ENCODE measurements at regions not wholly inside any gene's neighbourhood (a gene's known extent, or its start where the extent isn't known, plus 50 kb on each side); places are given as distances from the start of the nearest gene placed in this dataset.

- Histone ChIP-seq H3K9me1 (ENCODE audit: control insufficient read depth, extremely low read depth, insufficient read depth, low read length) (no peaks in the 10 kb centered on the region), H3K27me3 (ENCODE audit: control insufficient read depth, extremely low read depth, insufficient read depth, low read length) (no peaks in the 10 kb centered on the region), H3K9ac (ENCODE audit: control insufficient read depth, extremely low read depth, insufficient read depth, low read length) (no peak overlapping the region), H4K20me1 (ENCODE audit: control insufficient read depth, extremely low read depth, insufficient read depth, low read length) (no peaks in the 10 kb centered on the region), H3K79me2 (ENCODE audit: control insufficient read depth, insufficient read depth, low read length) (no peaks in the 10 kb centered on the region), H3K27ac (ENCODE audit: control insufficient read depth, insufficient read depth, low read length) (no peak overlapping the region), H3K36me3 (ENCODE audit: control insufficient read depth in 2 of 2, extremely low read depth in 1 of 2, insufficient read depth in 2 of 2, low read length in 2 of 2) (no peaks in the 10 kb centered on the region), H2AFZ (ENCODE audit: control insufficient read depth, low read length) (no peak overlapping the region), H3K4me1 (ENCODE audit: control insufficient read depth, extremely low read depth, insufficient read depth, low read length) (no peaks in the 10 kb centered on the region), H3K4me3 (ENCODE audit: control insufficient read depth in 2 of 3, extremely low read depth in 1 of 3, insufficient read depth in 2 of 3, low read depth in 1 of 3, low read length in 3 of 3) (no peak overlapping the region), H3K9me3 (ENCODE audit: control insufficient read depth, low read depth, low read length) (no peaks in the 10 kb centered on the region), H3K4me2 (ENCODE audit: control insufficient read depth, extremely low read depth, insufficient read depth, low read depth, low read length) (no peak overlapping the region)
- FAIRE-seq (no peak), DNase-seq (ENCODE audit: low read depth, low spot score) (no peak)
- no peak for TF ChIP-seq CTCF (optimal IDR thresholded peaks at IDR 0.05 in 1 of 3, IDR thresholded peaks at IDR 0.05 in 1 of 3, conservative IDR thresholded peaks at IDR 0.05 in 1 of 3; ENCODE audit: extremely low read depth in 1 of 3, insufficient read depth in 2 of 3, low read length in 3 of 3)
- TF ChIP-seq EZH2 (IDR thresholded peaks at IDR 0.05; ENCODE audit: low read length): no peak
- dilution Hi-C loops (cut with MboI; ENCODE audit: extremely low pct_ligation_motif_present, low sequenced_read_pairs): no loop called here
Measured at GRCh38 chr4:14575919-14576318, 426.4 kb upstream of the CPEB2 start.

GRCh38 chr4:14580061-14580460 is 422.2 kb upstream of the CPEB2 start:
- DNase-seq (ENCODE audit: low read depth, low spot score): no peak
- Histone ChIP-seq H4K20me1 (ENCODE audit: control insufficient read depth, extremely low read depth, insufficient read depth, low read length) (no peaks in the 10 kb centered on the region), H3K27ac (ENCODE audit: control insufficient read depth, insufficient read depth, low read length) (no peak overlapping the region), H3K9me3 (ENCODE audit: control insufficient read depth, low read depth, low read length) (no peaks in the 10 kb centered on the region), H3K36me3 (ENCODE audit: control insufficient read depth in 2 of 2, extremely low read depth in 1 of 2, insufficient read depth in 2 of 2, low read length in 2 of 2) (no peaks in the 10 kb centered on the region), H3K4me3 (ENCODE audit: control insufficient read depth in 2 of 3, extremely low read depth in 1 of 3, insufficient read depth in 2 of 3, low read depth in 1 of 3, low read length in 3 of 3) (no peak overlapping the region), H2AFZ (ENCODE audit: control insufficient read depth, low read length) (no peak overlapping the region), H3K9me1 (ENCODE audit: control insufficient read depth, extremely low read depth, insufficient read depth, low read length) (no peaks in the 10 kb centered on the region), H3K9ac (ENCODE audit: control insufficient read depth, extremely low read depth, insufficient read depth, low read length) (no peak overlapping the region), H3K4me2 (ENCODE audit: control insufficient read depth, extremely low read depth, insufficient read depth, low read depth, low read length) (no peak overlapping the region), H3K79me2 (ENCODE audit: control insufficient read depth, insufficient read depth, low read length) (no peaks in the 10 kb centered on the region), H3K27me3 (ENCODE audit: control insufficient read depth, extremely low read depth, insufficient read depth, low read length) (no peaks in the 10 kb centered on the region), H3K4me1 (ENCODE audit: control insufficient read depth, extremely low read depth, insufficient read depth, low read length) (no peaks in the 10 kb centered on the region)
- dilution Hi-C loops (cut with MboI; ENCODE audit: extremely low pct_ligation_motif_present, low sequenced_read_pairs): no loop called here
- FAIRE-seq: no peak
- TF ChIP-seq EZH2 (IDR thresholded peaks at IDR 0.05; ENCODE audit: low read length) (no peak), CTCF (optimal IDR thresholded peaks at IDR 0.05 in 1 of 3, IDR thresholded peaks at IDR 0.05 in 1 of 3, conservative IDR thresholded peaks at IDR 0.05 in 1 of 3; ENCODE audit: extremely low read depth in 1 of 3, insufficient read depth in 2 of 3, low read length in 3 of 3) (no peak)
